ENCODE measurements at regions not wholly inside any gene's neighbourhood (a gene's known extent, or its start where the extent isn't known, plus 50 kb on each side); places are given as distances from the start of the nearest gene placed in this dataset.

GRCh38 chr3:25088284-25088683, 339.8 kb upstream of the RARB start:
- no peaks in the 10 kb centered on the region for H3K4me1 ChIP-seq
- H3K36me3 Mint-ChIP-seq (ENCODE audit: insufficient read depth, unreplicated experiment): no peaks in the 10 kb centered on the region
- POLR2A ChIA-PET: no interaction called here
- H3K4me3 ChIP-seq (ENCODE audit: low read depth, low read length): no peak overlapping the region
- H3K9me3 Mint-ChIP-seq (ENCODE audit: unreplicated experiment): no peaks in the 10 kb centered on the region
- DNase-seq: no peak
- H3K4me3 Mint-ChIP-seq (ENCODE audit: unreplicated experiment): no peak overlapping the region
- intact Hi-C loops (cut with micrococcal nuclease; ENCODE audit: unreplicated experiment): no loop called here
- peaks cover 3% of the 10 kb centered on the region for H3K27me3 Mint-ChIP-seq (ENCODE audit: insufficient read depth, unreplicated experiment)
- peaks cover 7% of the 10 kb centered on the region for H3K4me1 Mint-ChIP-seq (ENCODE audit: low read depth, unreplicated experiment)
- CTCF ChIA-PET: no interaction called here
- TF ChIP-seq CTCF (IDR thresholded peaks at IDR 0.05; ENCODE audit: insufficient read depth in 1 of 2, low read depth in 1 of 2, low read length in 1 of 2, severe bottlenecking in 1 of 2, unreplicated experiment in 1 of 2): no peak
- BruUV-seq (replicated peaks): no TSS peak
- H3K9me3 ChIP-seq: no peaks in the 10 kb centered on the region
- H3K27me3 ChIP-seq (replicated peaks; ENCODE audit: control insufficient read depth, insufficient read depth, low read length): no peaks in the 10 kb centered on the region
- no peak overlapping the region for H3K27ac Mint-ChIP-seq (ENCODE audit: unreplicated experiment)
- H3K36me3 ChIP-seq (ENCODE audit: control insufficient read depth, insufficient read depth, low read length): no peaks in the 10 kb centered on the region

GRCh38 chr3:25090698-25091453, 337.2 kb upstream of the RARB start:
- no peaks in the 10 kb centered on the region for H3K36me3 ChIP-seq (ENCODE audit: control insufficient read depth, insufficient read depth, low read length)
- POLR2A ChIA-PET: no interaction called here
- H3K4me3 ChIP-seq (ENCODE audit: low read depth, low read length): no peak overlapping the region
- no peak for TF ChIP-seq CTCF (IDR thresholded peaks at IDR 0.05; ENCODE audit: insufficient read depth in 1 of 2, low read depth in 1 of 2, low read length in 1 of 2, severe bottlenecking in 1 of 2, unreplicated experiment in 1 of 2)
- intact Hi-C loops (cut with micrococcal nuclease; ENCODE audit: unreplicated experiment): no loop called here
- no TSS peak for BruUV-seq (replicated peaks)
- no peak overlapping the region for H3K4me3 Mint-ChIP-seq (ENCODE audit: unreplicated experiment)
- H3K27me3 ChIP-seq (replicated peaks; ENCODE audit: control insufficient read depth, insufficient read depth, low read length): no peaks in the 10 kb centered on the region
- no peaks in the 10 kb centered on the region for H3K4me1 Mint-ChIP-seq (ENCODE audit: low read depth, unreplicated experiment)
- no peaks in the 10 kb centered on the region for H3K9me3 ChIP-seq
- CTCF ChIA-PET: no interaction called here
- H3K4me1 ChIP-seq: no peaks in the 10 kb centered on the region
- peaks cover 3% of the 10 kb centered on the region for H3K27me3 Mint-ChIP-seq (ENCODE audit: insufficient read depth, unreplicated experiment)
- H3K36me3 Mint-ChIP-seq (ENCODE audit: insufficient read depth, unreplicated experiment): no peaks in the 10 kb centered on the region
- DNase-seq: no peak
- H3K9me3 Mint-ChIP-seq (ENCODE audit: unreplicated experiment): no peaks in the 10 kb centered on the region
- no peak overlapping the region for H3K27ac Mint-ChIP-seq (ENCODE audit: unreplicated experiment)

GRCh38 chr3:25091934-25092333, 336.1 kb upstream of the RARB start:
- no TSS peak for BruUV-seq (replicated peaks)
- POLR2A ChIA-PET: no interaction called here
- Mint-ChIP-seq H3K27ac (ENCODE audit: unreplicated experiment) (no peak overlapping the region), H3K4me1 (ENCODE audit: low read depth, unreplicated experiment) (no peaks in the 10 kb centered on the region), H3K36me3 (ENCODE audit: insufficient read depth, unreplicated experiment) (no peaks in the 10 kb centered on the region), H3K27me3 (ENCODE audit: insufficient read depth, unreplicated experiment) (peaks cover 3% of the 10 kb centered on the region), H3K4me3 (ENCODE audit: unreplicated experiment) (no peak overlapping the region), H3K9me3 (ENCODE audit: unreplicated experiment) (no peaks in the 10 kb centered on the region)
- Histone ChIP-seq H3K4me1 (no peaks in the 10 kb centered on the region), H3K9me3 (no peaks in the 10 kb centered on the region), H3K4me3 (ENCODE audit: low read depth, low read length) (no peak overlapping the region), H3K27me3 (replicated peaks; ENCODE audit: control insufficient read depth, insufficient read depth, low read length) (no peaks in the 10 kb centered on the region), H3K36me3 (ENCODE audit: control insufficient read depth, insufficient read depth, low read length) (no peaks in the 10 kb centered on the region)
- DNase-seq: no peak
- TF ChIP-seq CTCF (IDR thresholded peaks at IDR 0.05; ENCODE audit: insufficient read depth in 1 of 2, low read depth in 1 of 2, low read length in 1 of 2, severe bottlenecking in 1 of 2, unreplicated experiment in 1 of 2): no peak
- CTCF ChIA-PET: no interaction called here
- intact Hi-C loops (cut with micrococcal nuclease; ENCODE audit: unreplicated experiment): no loop called here

Measured in Caco-2 (cell line).